ENCODE measurements at regions not wholly inside any gene's neighbourhood (a gene's known extent, or its start where the extent isn't known, plus 50 kb on each side); places are given as distances from the start of the nearest gene placed in this dataset.

- TF ChIP-seq, protein P1, sequence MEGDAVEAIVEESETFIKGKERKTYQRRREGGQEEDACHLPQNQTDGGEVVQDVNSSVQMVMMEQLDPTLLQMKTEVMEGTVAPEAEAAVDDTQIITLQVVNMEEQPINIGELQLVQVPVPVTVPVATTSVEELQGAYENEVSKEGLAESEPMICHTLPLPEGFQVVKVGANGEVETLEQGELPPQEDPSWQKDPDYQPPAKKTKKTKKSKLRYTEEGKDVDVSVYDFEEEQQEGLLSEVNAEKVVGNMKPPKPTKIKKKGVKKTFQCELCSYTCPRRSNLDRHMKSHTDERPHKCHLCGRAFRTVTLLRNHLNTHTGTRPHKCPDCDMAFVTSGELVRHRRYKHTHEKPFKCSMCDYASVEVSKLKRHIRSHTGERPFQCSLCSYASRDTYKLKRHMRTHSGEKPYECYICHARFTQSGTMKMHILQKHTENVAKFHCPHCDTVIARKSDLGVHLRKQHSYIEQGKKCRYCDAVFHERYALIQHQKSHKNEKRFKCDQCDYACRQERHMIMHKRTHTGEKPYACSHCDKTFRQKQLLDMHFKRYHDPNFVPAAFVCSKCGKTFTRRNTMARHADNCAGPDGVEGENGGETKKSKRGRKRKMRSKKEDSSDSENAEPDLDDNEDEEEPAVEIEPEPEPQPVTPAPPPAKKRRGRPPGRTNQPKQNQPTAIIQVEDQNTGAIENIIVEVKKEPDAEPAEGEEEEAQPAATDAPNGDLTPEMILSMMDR (IDR thresholded peaks at IDR 0.05) = no peak
- TF ChIP-seq REST (IDR thresholded peaks at IDR 0.05; ENCODE audit: insufficient read depth in 1 of 2, low read depth in 2 of 2, low read length in 1 of 2) (no peak), POLR2AphosphoS5 (IDR thresholded peaks at IDR 0.05; ENCODE audit: low read depth, low read length) (no peak)
Observed at GRCh38 chr3:8446845-8447244, 54.8 kb upstream of the LMCD1 start.
